ENCODE measurements at regions not wholly inside any gene's neighbourhood (a gene's known extent, or its start where the extent isn't known, plus 50 kb on each side); places are given as distances from the start of the nearest gene placed in this dataset.

DNA sequence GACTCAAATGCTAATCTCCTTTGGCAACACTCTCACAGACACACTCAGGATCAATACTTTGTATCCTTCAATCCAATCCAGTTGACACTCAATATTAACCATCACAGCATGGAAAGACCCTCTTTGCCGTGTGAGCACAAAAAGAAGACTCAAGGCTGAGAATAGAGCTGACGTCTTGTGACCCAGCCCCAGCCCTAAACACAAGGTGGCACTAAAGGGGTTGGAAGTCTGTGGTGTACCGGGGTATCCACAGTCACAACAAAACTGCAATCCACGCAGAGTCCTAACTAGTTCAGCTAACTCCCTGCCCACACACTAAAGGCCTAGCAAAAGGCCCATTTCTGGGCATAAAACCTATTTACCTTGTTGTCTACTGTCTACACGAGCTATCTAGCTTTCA, 200.1 kb downstream of the ACTR3B start:
- TF ChIP-seq POLR2AphosphoS5 (IDR thresholded peaks at IDR 0.05) (no peak), EP300 (IDR thresholded peaks at IDR 0.05; ENCODE audit: low read depth) (no peak)
- TF ChIP-seq, protein P1, sequence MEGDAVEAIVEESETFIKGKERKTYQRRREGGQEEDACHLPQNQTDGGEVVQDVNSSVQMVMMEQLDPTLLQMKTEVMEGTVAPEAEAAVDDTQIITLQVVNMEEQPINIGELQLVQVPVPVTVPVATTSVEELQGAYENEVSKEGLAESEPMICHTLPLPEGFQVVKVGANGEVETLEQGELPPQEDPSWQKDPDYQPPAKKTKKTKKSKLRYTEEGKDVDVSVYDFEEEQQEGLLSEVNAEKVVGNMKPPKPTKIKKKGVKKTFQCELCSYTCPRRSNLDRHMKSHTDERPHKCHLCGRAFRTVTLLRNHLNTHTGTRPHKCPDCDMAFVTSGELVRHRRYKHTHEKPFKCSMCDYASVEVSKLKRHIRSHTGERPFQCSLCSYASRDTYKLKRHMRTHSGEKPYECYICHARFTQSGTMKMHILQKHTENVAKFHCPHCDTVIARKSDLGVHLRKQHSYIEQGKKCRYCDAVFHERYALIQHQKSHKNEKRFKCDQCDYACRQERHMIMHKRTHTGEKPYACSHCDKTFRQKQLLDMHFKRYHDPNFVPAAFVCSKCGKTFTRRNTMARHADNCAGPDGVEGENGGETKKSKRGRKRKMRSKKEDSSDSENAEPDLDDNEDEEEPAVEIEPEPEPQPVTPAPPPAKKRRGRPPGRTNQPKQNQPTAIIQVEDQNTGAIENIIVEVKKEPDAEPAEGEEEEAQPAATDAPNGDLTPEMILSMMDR (IDR thresholded peaks at IDR 0.05) = no peak
